HG03457 (cell line): ENCODE measurements at regions not wholly inside any gene's neighbourhood (a gene's known extent, or its start where the extent isn't known, plus 50 kb on each side); places are given as distances from the start of the nearest gene placed in this dataset.
"Not testable (repeated sequence)": the region's sequence is repeated elsewhere in the genome, so short reads cannot be mapped to it uniquely, and the experiment has no call there.

ENCODE experiments used
- ATAC-seq: cut with Tn5 transposase; IDR thresholded peaks from one replicate; pipeline ENCODE4 v1.9.1; 2021; ENCODE audit warnings: moderate number of reproducible peaks; ENCODE audit not compliant: unreplicated experiment

- no peak for ATAC-seq
These were observed 194.6 kb upstream of the SDK2 start for GRCh38 chr17:73838815-73839214.

GRCh38 chr17:73840829-73841228, 196.6 kb upstream of the SDK2 start:
- ATAC-seq: no peak

GRCh38 chr17:73841431-73842060, 197.3 kb upstream of the SDK2 start:
- no peak for ATAC-seq

- ATAC-seq: no peak
These were observed 203.7 kb upstream of the SDK2 start for GRCh38 chr17:73847952-73848351.

- ATAC-seq: no peak
These were observed 206.2 kb upstream of the SDK2 start for GRCh38 chr17:73850426-73850825.

GRCh38 chr17:73851091-73851490, 206.8 kb upstream of the SDK2 start:
- no peak for ATAC-seq

GRCh38 chr17:73851921-73852320, 207.7 kb upstream of the SDK2 start:
- ATAC-seq: no peak

GRCh38 chr17:73855720-73856333, 211.6 kb upstream of the SDK2 start:
- ATAC-seq: no peak

- ATAC-seq: no peak
These were observed 212.3 kb upstream of the SDK2 start for GRCh38 chr17:73856556-73856955.

GRCh38 chr17:73859439-73860008, 215.3 kb upstream of the SDK2 start:
- ATAC-seq: not testable (repeated sequence)

- no peak for ATAC-seq
These were observed 217.3 kb upstream of the SDK2 start for GRCh38 chr17:73861543-73861942.

GRCh38 chr17:73863761-73864535, 219.7 kb upstream of the SDK2 start:
- no peak for ATAC-seq

- no peak for ATAC-seq
These were observed 221.6 kb upstream of the SDK2 start for GRCh38 chr17:73865831-73866230.

- no peak for ATAC-seq
These were observed 222.8 kb upstream of the SDK2 start for GRCh38 chr17:73867056-73867455.

GRCh38 chr17:73870068-73870467, 225.8 kb upstream of the SDK2 start:
- no peak for ATAC-seq

- no peak for ATAC-seq
These were observed 226.2 kb upstream of the SDK2 start for GRCh38 chr17:73870473-73870872.

- ATAC-seq: no peak
These were observed 228.6 kb upstream of the SDK2 start for GRCh38 chr17:73872816-73873215.

GRCh38 chr17:73874008-73874720, 229.9 kb upstream of the SDK2 start:
- no peak for ATAC-seq

GRCh38 chr17:73875346-73875745, 231.1 kb upstream of the SDK2 start:
- no peak for ATAC-seq

GRCh38 chr17:73877962-73878361, 233.7 kb upstream of the SDK2 start:
- no peak for ATAC-seq

GRCh38 chr17:73878923-73879322, 234.7 kb upstream of the SDK2 start:
- ATAC-seq: no peak
